Body of pancreas (tissue), 4 donors: ENCODE measurements at regions not wholly inside any gene's neighbourhood (a gene's known extent, or its start where the extent isn't known, plus 50 kb on each side); places are given as distances from the start of the nearest gene placed in this dataset.

ENCODE experiments used
- ATAC-seq: fragments of 150-250 bp; one replicate; pipeline ENCODE4 v1.9.1; 2016
- DNase-seq, 4 donors: peaks; one replicate each; pipeline ENCODE4 v3.0.0-alpha.2; 2019
- H3K27ac ChIP-seq, 4 donors: fragments of 200-600 bp; sonication (generic); 1 replicate in 3 of 4; 2 replicates in 1 of 4; pipeline versions ENCODE4 v1.5.1 to v1.6.1; 2016 to 2019; ENCODE audit warnings: mild to moderate bottlenecking in 1 of 4, mixed read lengths in 1 of 4, moderate library complexity in 1 of 4
- H3K27me3 ChIP-seq, 2 donors: fragments of 200-600 bp; sonication (generic); one replicate each; pipeline ENCODE4 v1.6.0; 2016; ENCODE audit warnings: mild to moderate bottlenecking in 1 of 2
- H3K36me3 ChIP-seq, 2 donors: fragments of 200-600 bp; sonication (generic); replicated peaks in 1 of 2; 2 replicates each; pipeline ENCODE4 v1.5.1; 2016; ENCODE audit warnings: low read depth in 2 of 2; ENCODE audit not compliant: insufficient read depth in 1 of 2
- H3K4me1 ChIP-seq: fragments of 200-600 bp; sonication (generic); one replicate; pipeline ENCODE4 v1.6.0; 2016
- H3K4me3 ChIP-seq, 2 donors: fragments of 200-600 bp; sonication (generic); 1 replicate in 1 of 2; 2 replicates in 1 of 2; pipeline ENCODE4 v1.5.1; 2016 to 2019
- H3K9me3 ChIP-seq, 3 donors: fragments of 200-600 bp; sonication (generic); 1 replicate in 2 of 3; 2 replicates in 1 of 3; pipeline ENCODE4 v1.5.1; 2016
- POLR2A ChIP-seq, 3 donors: fragments of 450-650 bp; IDR thresholded peaks; one replicate each; pipeline ENCODE4 v1.6.1; 2016; ENCODE audit warnings: antibody characterized with exemption in 3 of 3, mild to moderate bottlenecking in 2 of 3
- WGBS, 2 donors: methylation state at CpG; one replicate each; pipeline ENCODE4 v1.1.5; 2017; 5-methylcytosine and 5-hydroxymethylcytosine counted together
- intact Hi-C: fragments of 100-400 bp; cut with DNase I; formaldehyde crosslinking; loops from one replicate; pipeline ENCODE4 v1.15.1; 2023
- TF ChIP-seq, protein P1 (sequence below), 7 experiments: fragments of 450-650 bp in 4 of 7; fragments of 200-600 bp in 3 of 7; sonication (generic) in 3 of 7; IDR thresholded peaks; one replicate each; pipeline ENCODE4 v1.5.1; 2016 to 2019; ENCODE audit warnings: antibody characterized with exemption in 7 of 7

- no peak for DNase-seq
- no peak for ATAC-seq
- Histone ChIP-seq H3K9me3 (no peaks in the 10 kb centered on the region), H3K4me3 (no peak overlapping the region), H3K36me3 (no peaks in the 10 kb centered on the region), H3K27me3 (no peaks in the 10 kb centered on the region), H3K27ac (no peak overlapping the region), H3K4me1 (no peaks in the 10 kb centered on the region)
- 73% methylated on average over 2 of the region's 2 CpGs for WGBS, 2 donors
- no peak for TF ChIP-seq POLR2A (IDR thresholded peaks at IDR 0.05)
- TF ChIP-seq, protein P1, sequence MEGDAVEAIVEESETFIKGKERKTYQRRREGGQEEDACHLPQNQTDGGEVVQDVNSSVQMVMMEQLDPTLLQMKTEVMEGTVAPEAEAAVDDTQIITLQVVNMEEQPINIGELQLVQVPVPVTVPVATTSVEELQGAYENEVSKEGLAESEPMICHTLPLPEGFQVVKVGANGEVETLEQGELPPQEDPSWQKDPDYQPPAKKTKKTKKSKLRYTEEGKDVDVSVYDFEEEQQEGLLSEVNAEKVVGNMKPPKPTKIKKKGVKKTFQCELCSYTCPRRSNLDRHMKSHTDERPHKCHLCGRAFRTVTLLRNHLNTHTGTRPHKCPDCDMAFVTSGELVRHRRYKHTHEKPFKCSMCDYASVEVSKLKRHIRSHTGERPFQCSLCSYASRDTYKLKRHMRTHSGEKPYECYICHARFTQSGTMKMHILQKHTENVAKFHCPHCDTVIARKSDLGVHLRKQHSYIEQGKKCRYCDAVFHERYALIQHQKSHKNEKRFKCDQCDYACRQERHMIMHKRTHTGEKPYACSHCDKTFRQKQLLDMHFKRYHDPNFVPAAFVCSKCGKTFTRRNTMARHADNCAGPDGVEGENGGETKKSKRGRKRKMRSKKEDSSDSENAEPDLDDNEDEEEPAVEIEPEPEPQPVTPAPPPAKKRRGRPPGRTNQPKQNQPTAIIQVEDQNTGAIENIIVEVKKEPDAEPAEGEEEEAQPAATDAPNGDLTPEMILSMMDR (IDR thresholded peaks at IDR 0.05): no peak
- intact Hi-C loops: no loop called here
Measured at GRCh38 chr6:77017537-77017936, 445.8 kb downstream of the HTR1B start.

- DNase-seq: no peak
- H3K4me1 ChIP-seq: no peaks in the 10 kb centered on the region
- peaks cover 0 to 13% (median 0%) of the 10 kb centered on the region in 3 donors for H3K9me3 ChIP-seq
- ATAC-seq: no peak
- intact Hi-C loops: no loop called here
- no peaks in the 10 kb centered on the region for H3K36me3 ChIP-seq
- no peak overlapping the region for H3K4me3 ChIP-seq
- no peaks in the 10 kb centered on the region for H3K27me3 ChIP-seq
- TF ChIP-seq POLR2A (IDR thresholded peaks at IDR 0.05): no peak
- TF ChIP-seq, protein P1 (IDR thresholded peaks at IDR 0.05): no peak
- WGBS, 2 donors: 24 to 32% methylated on average over 1 of the region's 1 CpG
- no peak overlapping the region for H3K27ac ChIP-seq
Measured at GRCh38 chr6:77015350-77015749, 447.9 kb downstream of the HTR1B start.

GRCh38 chr6:77011929-77012545, 451.3 kb downstream of the HTR1B start:
- H3K4me1 ChIP-seq: no peaks in the 10 kb centered on the region
- TF ChIP-seq POLR2A (IDR thresholded peaks at IDR 0.05): no peak
- TF ChIP-seq, protein P1 (IDR thresholded peaks at IDR 0.05): no peak
- H3K4me3 ChIP-seq: no peak overlapping the region
- no peak for DNase-seq
- no peaks in the 10 kb centered on the region for H3K27me3 ChIP-seq
- H3K27ac ChIP-seq: no peak overlapping the region
- WGBS, 2 donors: 84 to 91% methylated on average over 3 to 10 of the region's 10 CpGs
- H3K9me3 ChIP-seq: peaks cover 0 to 22% (median 0%) of the 10 kb centered on the region in 3 donors
- H3K36me3 ChIP-seq: no peaks in the 10 kb centered on the region
- no peak for ATAC-seq
- intact Hi-C loops: no loop called here

DNA sequence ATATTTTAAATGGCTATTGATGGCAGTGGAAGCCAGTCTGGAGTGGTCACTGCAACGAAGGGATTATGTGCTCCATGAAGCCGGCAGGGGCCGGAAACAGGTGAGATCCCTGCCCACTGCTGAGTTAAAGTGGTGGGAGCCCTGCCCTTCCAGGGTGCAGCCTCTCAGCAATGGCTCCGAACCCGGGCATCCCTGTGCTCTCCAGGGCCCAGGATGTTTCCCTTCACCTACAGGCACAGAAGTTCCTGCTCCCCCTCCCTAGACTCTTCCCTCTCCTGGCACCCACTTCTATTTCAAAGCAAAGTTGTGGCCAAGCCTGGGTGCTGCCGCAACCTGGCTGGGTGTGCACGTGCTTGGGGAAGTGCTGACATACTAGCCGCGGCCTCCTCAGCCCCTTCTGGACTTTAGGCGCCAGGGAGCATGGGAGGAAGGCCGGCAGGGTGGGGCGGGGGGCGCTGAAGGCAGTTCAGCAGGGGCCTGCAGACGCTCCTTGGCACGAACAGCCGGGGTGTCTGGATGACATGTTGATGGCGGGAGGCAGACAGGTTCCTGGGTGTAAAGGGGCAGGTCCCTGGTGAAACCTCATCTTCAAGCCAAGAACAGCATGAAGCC, 452.3 kb downstream of the HTR1B start:
- TF ChIP-seq POLR2A (IDR thresholded peaks at IDR 0.05): no peak
- TF ChIP-seq, protein P1 (IDR thresholded peaks at IDR 0.05): no peak
- 89 to 90% methylated on average over 13 to 17 of the region's 17 CpGs for WGBS, 2 donors
- DNase-seq: no peak
- Histone ChIP-seq H3K4me3 (no peak overlapping the region), H3K27me3 (no peaks in the 10 kb centered on the region), H3K4me1 (no peaks in the 10 kb centered on the region), H3K36me3 (no peaks in the 10 kb centered on the region), H3K27ac (no peak overlapping the region), H3K9me3 (peaks cover 0 to 22% (median 0%) of the 10 kb centered on the region in 3 donors)
- intact Hi-C loops: no loop called here
- ATAC-seq: no peak

DNA sequence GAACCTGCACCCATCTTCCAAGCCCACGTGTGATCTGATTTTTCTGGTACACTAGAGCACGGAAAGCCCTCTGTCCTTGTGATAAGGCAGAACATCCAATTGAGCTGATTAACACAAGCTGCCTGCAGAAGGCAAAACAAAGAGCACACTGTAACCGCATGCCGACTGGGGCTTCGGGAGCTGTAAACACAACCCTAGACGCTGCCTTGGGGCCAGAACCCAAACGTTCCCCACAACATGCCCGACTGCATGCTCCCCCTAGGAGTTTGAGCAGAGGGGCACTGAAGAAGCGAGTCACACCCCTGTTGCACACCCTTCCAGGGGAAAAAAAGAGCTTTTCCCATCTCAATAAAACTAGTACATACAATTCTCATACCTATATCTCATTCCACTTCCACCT, 470.7 kb downstream of the HTR1B start:
- intact Hi-C loops: no loop called here
- H3K36me3 ChIP-seq: no peaks in the 10 kb centered on the region
- WGBS, 2 donors: 69 to 82% methylated on average over 9 of the region's 9 CpGs
- H3K9me3 ChIP-seq: peaks cover 0 to 6% (median 0%) of the 10 kb centered on the region in 3 donors
- DNase-seq (no peak), ATAC-seq (no peak)
- no peaks in the 10 kb centered on the region for H3K4me1 ChIP-seq
- no peak overlapping the region for H3K4me3 ChIP-seq
- no peak overlapping the region for H3K27ac ChIP-seq
- TF ChIP-seq, protein P1 (IDR thresholded peaks at IDR 0.05): no peak
- no peak for TF ChIP-seq POLR2A (IDR thresholded peaks at IDR 0.05)
- no peaks in the 10 kb centered on the region for H3K27me3 ChIP-seq
